HEK293T (cell line): ENCODE measurements at regions not wholly inside any gene's neighbourhood (a gene's known extent, or its start where the extent isn't known, plus 50 kb on each side); places are given as distances from the start of the nearest gene placed in this dataset.

Experiments
- CTCF ChIA-PET: fragments of 350-600 bp; formaldehyde crosslinking; extraction: SDS; loops from one replicate; lab custom pipeline; 2021; ENCODE audit warnings: antibody characterized with exemption, inconsistent platforms; lab: Yijun Ruan, JAX
- POLR2A ChIA-PET: fragments of 350-600 bp; formaldehyde crosslinking; extraction: SDS; loops from one replicate; lab custom pipeline; 2020; ENCODE audit warnings: antibody characterized with exemption, inconsistent platforms; lab: Yijun Ruan, JAX
- DNase-seq: peaks from one replicate; pipeline ENCODE4 v3.0.0; 2012; ENCODE audit warnings: mixed read lengths; ENCODE audit errors: extremely low spot score
- ARNT ChIP-seq: fragments of 450-650 bp; IDR thresholded peaks from 2 replicates; pipeline ENCODE4 v1.6.1; 2017; ENCODE audit warnings: mild to moderate bottlenecking
- BHLHE40 ChIP-seq: fragments of 450-650 bp; IDR thresholded peaks from 2 replicates; pipeline ENCODE4 v1.6.1; 2016; ENCODE audit warnings: mild to moderate bottlenecking, moderate library complexity, borderline replicate concordance
- CTBP1 ChIP-seq: fragments of 450-650 bp; IDR thresholded peaks from 2 replicates; pipeline ENCODE4 v1.6.1; 2016; ENCODE audit warnings: borderline replicate concordance
- ELF4 ChIP-seq: fragments of 450-650 bp; IDR thresholded peaks from 2 replicates; pipeline ENCODE4 v1.6.1; 2017; ENCODE audit warnings: antibody characterized with exemption
- FOXA1 ChIP-seq: fragments of 450-650 bp; IDR thresholded peaks from 2 replicates; pipeline ENCODE4 v1.6.1; 2016; ENCODE audit warnings: mild to moderate bottlenecking
- FOXK2 ChIP-seq: fragments of 450-650 bp; IDR thresholded peaks from 2 replicates; pipeline ENCODE4 v1.6.1; 2016; ENCODE audit warnings: mild to moderate bottlenecking
- FOXM1 ChIP-seq: fragments of 450-650 bp; IDR thresholded peaks from 2 replicates; pipeline ENCODE4 v1.6.1; 2017; ENCODE audit warnings: mild to moderate bottlenecking, borderline replicate concordance
- HDGF ChIP-seq: fragments of 450-650 bp; IDR thresholded peaks from 2 replicates; pipeline ENCODE4 v1.6.1; 2017; ENCODE audit warnings: antibody characterized with exemption, borderline replicate concordance
- L3MBTL2 ChIP-seq: fragments of 450-650 bp; conservative IDR thresholded peaks from 2 replicates; pipeline ENCODE4 v1.6.1; 2016; ENCODE audit warnings: mild to moderate bottlenecking
- LEF1 ChIP-seq: fragments of 450-650 bp; IDR thresholded peaks from 2 replicates; pipeline ENCODE4 v1.6.1; 2017; ENCODE audit warnings: mild to moderate bottlenecking, borderline replicate concordance
- NFRKB ChIP-seq: fragments of 450-650 bp; IDR thresholded peaks from 2 replicates; pipeline ENCODE4 v1.6.1; 2016; ENCODE audit warnings: mild to moderate bottlenecking, moderate library complexity
- SP1 ChIP-seq: fragments of 450-650 bp; IDR thresholded peaks from 2 replicates; pipeline ENCODE4 v1.6.1; 2017
- SUZ12 ChIP-seq: fragments of 450-650 bp; IDR thresholded peaks from 2 replicates; pipeline ENCODE4 v1.6.1; 2016; ENCODE audit warnings: mild to moderate bottlenecking
- TARDBP ChIP-seq: fragments of 450-650 bp; IDR thresholded peaks from 2 replicates; pipeline ENCODE4 v1.6.1; 2016
- ZNF384 ChIP-seq: fragments of 450-650 bp; IDR thresholded peaks from 2 replicates; pipeline ENCODE4 v1.6.1; 2016
- TF ChIP-seq, protein P1 (sequence below): fragments of 450-650 bp; IDR thresholded peaks from 2 replicates; pipeline ENCODE4 v1.6.1; 2016

- ChIA-PET POLR2A (no interaction called here), CTCF (no interaction called here)
- no peak for TF ChIP-seq ZNF384
- DNase-seq = no peak
Measured at GRCh38 chr5:27639005-27639612, 600.7 kb upstream of the CDH9 start.

DNA sequence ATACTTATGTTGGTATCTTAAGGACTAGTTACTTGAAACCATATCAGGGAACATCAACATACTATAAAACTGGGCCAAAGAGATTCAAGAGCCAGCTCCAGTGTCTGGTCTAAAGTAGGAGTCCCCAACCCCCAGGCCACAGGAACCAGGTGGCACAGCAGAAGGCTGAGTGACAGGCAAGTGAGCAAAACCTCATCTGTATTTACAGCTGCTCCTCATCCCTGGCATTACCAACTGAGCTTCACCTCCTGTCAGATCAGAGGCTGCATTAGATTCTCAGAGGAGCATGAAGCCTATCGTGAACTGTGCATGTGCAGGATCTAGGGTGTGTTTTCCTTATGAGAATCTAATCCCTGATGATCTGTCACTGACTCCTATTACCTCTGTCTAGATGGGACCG lies 581.6 kb upstream of the CDH9 start:
- ChIA-PET POLR2A (no interaction called here), CTCF (no interaction called here)
- no peak for TF ChIP-seq SP1
- no peak for TF ChIP-seq FOXK2
- no peak for TF ChIP-seq L3MBTL2
- TF ChIP-seq, protein P1, sequence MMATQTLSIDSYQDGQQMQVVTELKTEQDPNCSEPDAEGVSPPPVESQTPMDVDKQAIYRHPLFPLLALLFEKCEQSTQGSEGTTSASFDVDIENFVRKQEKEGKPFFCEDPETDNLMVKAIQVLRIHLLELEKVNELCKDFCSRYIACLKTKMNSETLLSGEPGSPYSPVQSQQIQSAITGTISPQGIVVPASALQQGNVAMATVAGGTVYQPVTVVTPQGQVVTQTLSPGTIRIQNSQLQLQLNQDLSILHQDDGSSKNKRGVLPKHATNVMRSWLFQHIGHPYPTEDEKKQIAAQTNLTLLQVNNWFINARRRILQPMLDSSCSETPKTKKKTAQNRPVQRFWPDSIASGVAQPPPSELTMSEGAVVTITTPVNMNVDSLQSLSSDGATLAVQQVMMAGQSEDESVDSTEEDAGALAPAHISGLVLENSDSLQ = no peak
- no peak for TF ChIP-seq CTBP1
- TF ChIP-seq BHLHE40 = no peak
- TF ChIP-seq LEF1 = no peak
- TF ChIP-seq ZNF384 = no peak
- no peak for TF ChIP-seq NFRKB
- TF ChIP-seq ARNT = no peak
- no peak for DNase-seq

- ChIA-PET CTCF (no interaction called here), POLR2A (no interaction called here)
- TF ChIP-seq, protein P1 = no peak
- TF ChIP-seq ARNT (no peak), TARDBP (no peak), CTBP1 (no peak), FOXA1 (no peak), SUZ12 (no peak), BHLHE40 (no peak), NFRKB (no peak), SP1 (no peak), ZNF384 (no peak), L3MBTL2 (no peak)
- DNase-seq = no peak
Measured at GRCh38 chr5:27612161-27612560, 573.8 kb upstream of the CDH9 start.

DNA sequence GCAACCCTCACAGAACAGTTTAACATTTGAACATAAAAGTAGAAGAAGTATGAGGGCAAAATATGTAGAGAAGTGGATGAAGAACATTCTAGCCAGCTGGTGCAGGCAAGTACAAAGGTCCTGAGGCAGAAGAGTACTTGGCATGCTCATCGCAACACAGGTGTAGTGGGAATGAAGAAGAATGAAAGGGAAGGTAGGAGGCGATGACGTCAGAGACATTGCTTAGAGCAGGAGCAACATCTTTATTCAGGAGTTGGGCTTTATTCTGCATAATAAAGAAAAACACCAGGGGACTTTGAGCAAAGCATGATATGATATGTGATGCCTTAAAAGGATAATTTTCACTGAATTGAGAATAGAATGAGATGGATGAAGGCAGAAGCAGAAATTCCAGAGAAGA lies 570.6 kb upstream of the CDH9 start:
- no peak for DNase-seq
- TF ChIP-seq NFRKB (no peak), BHLHE40 (no peak), ZNF384 (no peak), SUZ12 (no peak), FOXK2 (no peak), LEF1 (no peak), SP1 (no peak), L3MBTL2 (no peak), CTBP1 (no peak)
- TF ChIP-seq, protein P1 = no peak
- CTCF ChIA-PET = no interaction called here
- POLR2A ChIA-PET = no interaction called here

- CTCF ChIA-PET = no interaction called here
- POLR2A ChIA-PET = no interaction called here
- TF ChIP-seq FOXK2 (no peak), L3MBTL2 (no peak), FOXM1 (no peak), HDGF (no peak), LEF1 (no peak), BHLHE40 (no peak), FOXA1 (no peak), TARDBP (no peak)
- no peak for DNase-seq
Measured at GRCh38 chr5:27598576-27598975, 560.2 kb upstream of the CDH9 start.

DNA sequence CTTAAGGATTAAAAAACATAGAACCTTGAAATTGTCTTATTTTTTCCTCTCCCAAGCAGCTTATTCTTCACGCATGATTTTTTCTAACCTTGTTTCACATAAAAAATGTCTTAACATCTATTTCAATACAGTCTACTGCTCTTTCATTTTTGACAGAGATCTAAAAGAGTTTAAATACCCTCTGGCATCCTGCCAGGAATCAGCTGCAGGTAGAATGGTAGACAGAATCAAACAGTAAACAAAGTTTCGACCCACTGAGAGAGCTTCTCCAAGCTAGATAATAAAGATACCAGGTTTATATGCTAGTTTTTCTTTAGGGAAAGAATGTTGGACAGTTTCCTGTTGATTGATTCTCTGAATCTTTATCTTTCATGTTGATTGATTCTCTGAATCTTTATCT lies 555.8 kb upstream of the CDH9 start:
- POLR2A ChIA-PET = no interaction called here
- CTCF ChIA-PET = no interaction called here
- TF ChIP-seq LEF1 (no peak), ELF4 (no peak), FOXA1 (no peak), BHLHE40 (no peak), FOXM1 (no peak), SP1 (no peak), ARNT (no peak), HDGF (no peak), NFRKB (no peak), TARDBP (no peak), L3MBTL2 (no peak), FOXK2 (no peak), SUZ12 (no peak), CTBP1 (no peak), ZNF384 (no peak)
- TF ChIP-seq, protein P1 = no peak

More for the DNA sequence above, 555.8 kb upstream of the CDH9 start:
- no peak for DNase-seq
